Loucy (cell line): ENCODE measurements at regions not wholly inside any gene's neighbourhood (a gene's known extent, or its start where the extent isn't known, plus 50 kb on each side); places are given as distances from the start of the nearest gene placed in this dataset.

ENCODE experiments used
- CTCF ChIP-seq: fragments of 200-600 bp; sonication (generic); conservative IDR thresholded peaks from 2 replicates; pipeline ENCODE4 v1.5.1; 2014; ENCODE audit warnings: mild to moderate bottlenecking, antibody characterized with exemption, low read length
- EZH2phosphoT487 ChIP-seq: fragments of 200-600 bp; IDR thresholded peaks from 2 replicates; pipeline ENCODE4 v1.6.1; 2018; ENCODE audit warnings: antibody characterized with exemption, mild to moderate bottlenecking, moderate library complexity, borderline replicate concordance

GRCh38 chr6:92688342-92688741 lies 731.0 kb downstream of the EPHA7 start:
- TF ChIP-seq CTCF (no peak), EZH2phosphoT487 (no peak)
